ENCODE measurements at regions not wholly inside any gene's neighbourhood (a gene's known extent, or its start where the extent isn't known, plus 50 kb on each side); places are given as distances from the start of the nearest gene placed in this dataset.

GRCh38 chr4:1465173-1466033, 59.2 kb upstream of the NKX1-1 start:
- no peaks in the 10 kb centered on the region for H3K36me3 ChIP-seq (ENCODE audit: low read depth, missing control alignments)
- DNase-seq = no peak
- no peaks in the 10 kb centered on the region for H3K27me3 ChIP-seq
- H3K4me1 ChIP-seq = peaks cover 4% of the 10 kb centered on the region
- 80 to 82% methylated on average over 24 of the region's 24 CpGs for WGBS, 2 donors
- no peak overlapping the region for H3K27ac ChIP-seq
- H3K4me3 ChIP-seq = no peak overlapping the region
- intact Hi-C loops (cut with DNase I; ENCODE audit: low total_unique reads) = no loop called here
- TF ChIP-seq POLR2A (IDR thresholded peaks at IDR 0.05) = no peak
- TF ChIP-seq, protein P1, sequence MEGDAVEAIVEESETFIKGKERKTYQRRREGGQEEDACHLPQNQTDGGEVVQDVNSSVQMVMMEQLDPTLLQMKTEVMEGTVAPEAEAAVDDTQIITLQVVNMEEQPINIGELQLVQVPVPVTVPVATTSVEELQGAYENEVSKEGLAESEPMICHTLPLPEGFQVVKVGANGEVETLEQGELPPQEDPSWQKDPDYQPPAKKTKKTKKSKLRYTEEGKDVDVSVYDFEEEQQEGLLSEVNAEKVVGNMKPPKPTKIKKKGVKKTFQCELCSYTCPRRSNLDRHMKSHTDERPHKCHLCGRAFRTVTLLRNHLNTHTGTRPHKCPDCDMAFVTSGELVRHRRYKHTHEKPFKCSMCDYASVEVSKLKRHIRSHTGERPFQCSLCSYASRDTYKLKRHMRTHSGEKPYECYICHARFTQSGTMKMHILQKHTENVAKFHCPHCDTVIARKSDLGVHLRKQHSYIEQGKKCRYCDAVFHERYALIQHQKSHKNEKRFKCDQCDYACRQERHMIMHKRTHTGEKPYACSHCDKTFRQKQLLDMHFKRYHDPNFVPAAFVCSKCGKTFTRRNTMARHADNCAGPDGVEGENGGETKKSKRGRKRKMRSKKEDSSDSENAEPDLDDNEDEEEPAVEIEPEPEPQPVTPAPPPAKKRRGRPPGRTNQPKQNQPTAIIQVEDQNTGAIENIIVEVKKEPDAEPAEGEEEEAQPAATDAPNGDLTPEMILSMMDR (IDR thresholded peaks at IDR 0.05) = no peak
- no peaks in the 10 kb centered on the region for H3K9me3 ChIP-seq

GRCh38 chr4:1464581-1465171, 58.4 kb upstream of the NKX1-1 start:
- WGBS, 2 donors = 77 to 90% methylated on average over 2 to 11 of the region's 15 CpGs
- no peak for DNase-seq
- Histone ChIP-seq H3K36me3 (ENCODE audit: low read depth, missing control alignments) (no peaks in the 10 kb centered on the region), H3K4me1 (peaks cover 2% of the 10 kb centered on the region), H3K27me3 (no peaks in the 10 kb centered on the region), H3K9me3 (no peaks in the 10 kb centered on the region), H3K4me3 (no peak overlapping the region), H3K27ac (no peak overlapping the region)
- intact Hi-C loops (cut with DNase I; ENCODE audit: low total_unique reads) = no loop called here
- no peak for TF ChIP-seq POLR2A (IDR thresholded peaks at IDR 0.05)
- TF ChIP-seq, protein P1 (IDR thresholded peaks at IDR 0.05) = no peak

- no peak for TF ChIP-seq POLR2A (IDR thresholded peaks at IDR 0.05)
- TF ChIP-seq, protein P1 (IDR thresholded peaks at IDR 0.05) = no peak
- Histone ChIP-seq H3K9me3 (no peaks in the 10 kb centered on the region), H3K27ac (no peak overlapping the region), H3K4me1 (no peaks in the 10 kb centered on the region), H3K27me3 (no peaks in the 10 kb centered on the region), H3K36me3 (ENCODE audit: low read depth, missing control alignments) (no peaks in the 10 kb centered on the region), H3K4me3 (no peak overlapping the region)
- intact Hi-C loops (cut with DNase I; ENCODE audit: low total_unique reads) = no loop called here
- WGBS, 2 donors = 74 to 78% methylated on average over 22 of the region's 22 CpGs
- no peak for DNase-seq
These were observed 57.8 kb upstream of the NKX1-1 start for GRCh38 chr4:1463927-1464540.

DNA sequence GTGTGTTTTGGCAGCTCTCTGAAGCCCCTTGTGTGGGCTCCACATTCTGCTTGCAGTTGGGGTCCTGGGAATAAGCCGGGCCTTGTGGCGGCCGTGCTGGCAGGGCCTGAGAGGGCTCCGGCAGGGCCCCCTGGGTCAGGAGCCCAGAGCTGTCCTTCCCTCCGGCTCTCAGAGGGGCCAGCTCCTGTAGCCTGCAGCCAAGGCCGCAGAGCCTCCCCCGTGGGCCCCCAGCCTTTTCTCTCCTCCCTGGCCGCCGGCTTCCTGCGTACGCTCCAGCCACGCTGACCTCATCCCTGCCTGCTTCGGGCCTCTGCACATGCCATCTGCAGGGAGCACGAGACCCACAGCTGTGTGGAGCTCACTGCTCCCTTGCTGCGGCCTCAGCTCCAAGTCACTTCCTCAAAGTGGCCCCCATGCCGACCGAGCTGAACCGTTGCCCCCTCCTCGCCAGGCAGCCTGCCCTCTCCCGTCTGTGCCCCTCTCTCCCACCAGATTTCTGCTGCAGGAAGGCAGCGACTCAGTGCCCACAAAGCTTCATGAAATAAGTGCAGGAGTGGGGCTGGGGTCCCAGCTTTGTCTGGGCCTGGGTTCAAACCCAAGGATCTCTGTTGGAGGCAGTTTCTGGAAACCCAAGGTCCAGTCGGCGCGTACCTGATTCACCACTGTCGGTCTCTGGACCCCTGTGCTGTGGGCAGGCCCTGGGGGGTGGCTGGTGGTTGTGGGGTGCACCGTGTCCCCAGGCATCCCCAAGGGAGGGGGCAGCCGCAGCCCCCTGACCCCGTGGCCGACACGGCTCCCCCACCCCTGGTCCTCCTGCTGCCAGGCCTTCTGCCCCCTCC, 57.1 kb upstream of the NKX1-1 start:
- WGBS, 2 donors = 60 to 63% methylated on average over 25 to 30 of the region's 30 CpGs
- peak; percentile 67 for DNase-seq
- TF ChIP-seq POLR2A (IDR thresholded peaks at IDR 0.05) = no peak
- TF ChIP-seq, protein P1 (IDR thresholded peaks at IDR 0.05) = no peak
- intact Hi-C loops (cut with DNase I; ENCODE audit: low total_unique reads) = no loop called here
- Histone ChIP-seq H3K36me3 (ENCODE audit: low read depth, missing control alignments) (no peaks in the 10 kb centered on the region), H3K4me3 (no peak overlapping the region), H3K27me3 (no peaks in the 10 kb centered on the region), H3K27ac (no peak overlapping the region), H3K4me1 (no peaks in the 10 kb centered on the region), H3K9me3 (no peaks in the 10 kb centered on the region)

Measured in testis (tissue), 2 donors.